ENCODE measurements at regions not wholly inside any gene's neighbourhood (a gene's known extent, or its start where the extent isn't known, plus 50 kb on each side); places are given as distances from the start of the nearest gene placed in this dataset.

GRCh38 chr16:26856791-26857190 lies 209.9 kb upstream of the C16orf82 start:
- TF ChIP-seq, protein P1, sequence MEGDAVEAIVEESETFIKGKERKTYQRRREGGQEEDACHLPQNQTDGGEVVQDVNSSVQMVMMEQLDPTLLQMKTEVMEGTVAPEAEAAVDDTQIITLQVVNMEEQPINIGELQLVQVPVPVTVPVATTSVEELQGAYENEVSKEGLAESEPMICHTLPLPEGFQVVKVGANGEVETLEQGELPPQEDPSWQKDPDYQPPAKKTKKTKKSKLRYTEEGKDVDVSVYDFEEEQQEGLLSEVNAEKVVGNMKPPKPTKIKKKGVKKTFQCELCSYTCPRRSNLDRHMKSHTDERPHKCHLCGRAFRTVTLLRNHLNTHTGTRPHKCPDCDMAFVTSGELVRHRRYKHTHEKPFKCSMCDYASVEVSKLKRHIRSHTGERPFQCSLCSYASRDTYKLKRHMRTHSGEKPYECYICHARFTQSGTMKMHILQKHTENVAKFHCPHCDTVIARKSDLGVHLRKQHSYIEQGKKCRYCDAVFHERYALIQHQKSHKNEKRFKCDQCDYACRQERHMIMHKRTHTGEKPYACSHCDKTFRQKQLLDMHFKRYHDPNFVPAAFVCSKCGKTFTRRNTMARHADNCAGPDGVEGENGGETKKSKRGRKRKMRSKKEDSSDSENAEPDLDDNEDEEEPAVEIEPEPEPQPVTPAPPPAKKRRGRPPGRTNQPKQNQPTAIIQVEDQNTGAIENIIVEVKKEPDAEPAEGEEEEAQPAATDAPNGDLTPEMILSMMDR (IDR thresholded peaks at IDR 0.05): no peak
- TF ChIP-seq POLR2AphosphoS5 (IDR thresholded peaks at IDR 0.05) (no peak), POLR2A (IDR thresholded peaks at IDR 0.05) (no peak)

Measured in upper lobe of left lung (tissue), 4 donors.